SK-N-SH (cell line): ENCODE measurements at regions not wholly inside any gene's neighbourhood (a gene's known extent, or its start where the extent isn't known, plus 50 kb on each side); places are given as distances from the start of the nearest gene placed in this dataset.

Experiments
- CHD2 ChIP-seq: fragments of 150-350 bp; IDR thresholded peaks from 2 replicates; pipeline ENCODE4 v1.6.1; 2018; ENCODE audit warnings: low read length; ENCODE audit not compliant: partially characterized antibody
- CTCF ChIP-seq: fragments of 200-600 bp; sonication (generic); IDR thresholded peaks from 2 replicates; pipeline ENCODE4 v1.6.1; 2017; ENCODE audit warnings: antibody characterized with exemption, mild to moderate bottlenecking, moderate library complexity
- EP300 ChIP-seq, 2 experiments: IDR thresholded peaks; 2 replicates each; pipeline versions ENCODE4 v1.4.0 to v1.6.1; 2012; ENCODE audit warnings: borderline replicate concordance in 1 of 2, low read depth in 1 of 2, low read length in 1 of 2
- GABPA ChIP-seq: IDR thresholded peaks from 2 replicates; pipeline ENCODE4 v1.4.0; 2012; ENCODE audit warnings: low read depth, mild to moderate bottlenecking
- JUND ChIP-seq: IDR thresholded peaks from 2 replicates; pipeline ENCODE4 v1.4.0; 2012
- REST ChIP-seq: IDR thresholded peaks from 2 replicates; pipeline ENCODE4 v1.6.1; 2012; ENCODE audit warnings: mild to moderate bottlenecking, low read depth, low read length, moderate library complexity
- SMC3 ChIP-seq: IDR thresholded peaks from 2 replicates; pipeline ENCODE4 v1.6.1; 2012; ENCODE audit warnings: low read depth, low read length, improper control_type of control experiment
- TEAD4 ChIP-seq: IDR thresholded peaks from 2 replicates; pipeline ENCODE4 v1.4.0; 2012; ENCODE audit warnings: mild to moderate bottlenecking, borderline replicate concordance; ENCODE audit not compliant: insufficient read depth
- YY1 ChIP-seq: IDR thresholded peaks from 2 replicates; pipeline ENCODE4 v1.4.0; 2012; ENCODE audit warnings: low read depth, mild to moderate bottlenecking
- ZBTB33 ChIP-seq: IDR thresholded peaks from 2 replicates; pipeline ENCODE4 v1.4.0; 2012; ENCODE audit warnings: low read depth, borderline replicate concordance

GRCh38 chr14:34300882-34301734, 160.9 kb downstream of the SPTSSA start:
- no peak for TF ChIP-seq TEAD4
- TF ChIP-seq EP300 (IDR thresholded peaks at IDR 0.05; ENCODE audit: borderline replicate concordance in 1 of 2, low read depth in 1 of 2, low read length in 1 of 2), result no peak
- no peak for TF ChIP-seq GABPA
- peak; percentile 61 for TF ChIP-seq CTCF
- TF ChIP-seq CHD2, result no peak
- no peak for TF ChIP-seq JUND
- no peak for TF ChIP-seq YY1
- no peak for TF ChIP-seq ZBTB33
- TF ChIP-seq SMC3, result peak; percentile 36; the same call in 1 of the 2 replicates
- no peak for TF ChIP-seq REST
